ENCODE measurements at regions not wholly inside any gene's neighbourhood (a gene's known extent, or its start where the extent isn't known, plus 50 kb on each side); places are given as distances from the start of the nearest gene placed in this dataset.

- Histone ChIP-seq H3K27ac (no peak overlapping the region), H3K4me1 (no peaks in the 10 kb centered on the region), H3K27me3 (no peaks in the 10 kb centered on the region), H3K36me3 (no peaks in the 10 kb centered on the region), H3K9me3 (no peaks in the 10 kb centered on the region), H3K4me3 (no peak overlapping the region)
- WGBS (ENCODE audit: insufficient coverage, low coverage, low lambda C conversion rate, missing lambda C conversion rate), result 28% methylated on average over 3 of the region's 4 CpGs
- DNase-seq (no peak), ATAC-seq (no peak)
- no peak for TF ChIP-seq POLR2A (IDR thresholded peaks at IDR 0.05)
- no peak for TF ChIP-seq CTCF (IDR thresholded peaks at IDR 0.05)
- intact Hi-C loops (cut with DNase I), result no loop called here
Observed at GRCh38 chr14:87043667-87044200, 949.2 kb downstream of the GALC start.

- DNase-seq (no peak), ATAC-seq (no peak)
- intact Hi-C loops (cut with DNase I), result no loop called here
Observed at GRCh38 chr14:87042354-87042753, 950.6 kb downstream of the GALC start.

GRCh38 chr14:87041290-87042020, 951.5 kb downstream of the GALC start:
- no peak for ATAC-seq
- DNase-seq, result no peak
- no peak overlapping the region for H3K4me3 ChIP-seq
- TF ChIP-seq POLR2A (IDR thresholded peaks at IDR 0.05), result no peak
- no peak for TF ChIP-seq CTCF (IDR thresholded peaks at IDR 0.05)
- intact Hi-C loops (cut with DNase I), result no loop called here
- no peaks in the 10 kb centered on the region for H3K36me3 ChIP-seq
- H3K9me3 ChIP-seq, result no peaks in the 10 kb centered on the region
- H3K4me1 ChIP-seq, result no peaks in the 10 kb centered on the region
- no peaks in the 10 kb centered on the region for H3K27me3 ChIP-seq
- no peak overlapping the region for H3K27ac ChIP-seq
- WGBS (ENCODE audit: insufficient coverage, low coverage, low lambda C conversion rate, missing lambda C conversion rate), result 23% methylated on average over 7 of the region's 7 CpGs

More at GRCh38 chr14:87042354-87042753, 950.6 kb downstream of the GALC start:
- H3K4me1 ChIP-seq, result no peaks in the 10 kb centered on the region
- no peak overlapping the region for H3K27ac ChIP-seq
- H3K9me3 ChIP-seq, result no peaks in the 10 kb centered on the region
- TF ChIP-seq POLR2A (IDR thresholded peaks at IDR 0.05) (no peak), CTCF (IDR thresholded peaks at IDR 0.05) (no peak)
- 35% methylated on average over 4 of the region's 4 CpGs for WGBS (ENCODE audit: insufficient coverage, low coverage, low lambda C conversion rate, missing lambda C conversion rate)
- no peaks in the 10 kb centered on the region for H3K36me3 ChIP-seq
- H3K27me3 ChIP-seq, result no peaks in the 10 kb centered on the region
- H3K4me3 ChIP-seq, result no peak overlapping the region

GRCh38 chr14:87034680-87035079, 958.3 kb downstream of the GALC start:
- no peak overlapping the region for H3K27ac ChIP-seq
- no peaks in the 10 kb centered on the region for H3K27me3 ChIP-seq
- intact Hi-C loops (cut with DNase I), result no loop called here
- WGBS (ENCODE audit: insufficient coverage, low coverage, low lambda C conversion rate, missing lambda C conversion rate), result 38% methylated on average over 1 of the region's 1 CpG
- H3K9me3 ChIP-seq, result no peaks in the 10 kb centered on the region
- ATAC-seq (no peak), DNase-seq (no peak)
- H3K36me3 ChIP-seq, result no peaks in the 10 kb centered on the region
- H3K4me1 ChIP-seq, result no peaks in the 10 kb centered on the region
- no peak overlapping the region for H3K4me3 ChIP-seq
- no peak for TF ChIP-seq CTCF (IDR thresholded peaks at IDR 0.05)
- TF ChIP-seq POLR2A (IDR thresholded peaks at IDR 0.05), result no peak

Data from right lobe of liver (tissue), 6 donors.